Neural progenitor cell (in vitro differentiated cells): ENCODE measurements at regions not wholly inside any gene's neighbourhood (a gene's known extent, or its start where the extent isn't known, plus 50 kb on each side); places are given as distances from the start of the nearest gene placed in this dataset.
A peak's percentile ranks its signal among the peaks of the same experiment; 100 is the strongest.
"Not testable (repeated sequence)": the region's sequence is repeated elsewhere in the genome, so short reads cannot be mapped to it uniquely, and the experiment has no call there.

Experiments used
- DNase-seq: peaks from one replicate; pipeline ENCODE4 v3.0.0-alpha.2; 2016; ENCODE audit warnings: low spot score
- H2AFZ ChIP-seq: fragments of 200-600 bp; sonication (generic); replicated peaks from 2 replicates; pipeline ENCODE4 v1.6.1; 2016; ENCODE audit warnings: antibody characterized with exemption
- H3F3A ChIP-seq: fragments of 200-600 bp; sonication (generic); 2 replicates; pipeline ENCODE4 v1.6.1; 2016; ENCODE audit warnings: antibody characterized with exemption, low read depth
- H3K27ac ChIP-seq: fragments of 200-600 bp; sonication (generic); 2 replicates; pipeline ENCODE4 v1.5.1; 2016; ENCODE audit warnings: mild to moderate bottlenecking
- H3K27me3 ChIP-seq: fragments of 200-600 bp; sonication (generic); 2 replicates; pipeline ENCODE4 v1.6.1; 2016; ENCODE audit warnings: mild to moderate bottlenecking, moderate library complexity
- H3K36me3 ChIP-seq: fragments of 200-600 bp; sonication (generic); 2 replicates; pipeline ENCODE4 v1.5.1; 2016
- H3K4me1 ChIP-seq: fragments of 200-600 bp; sonication (generic); 2 replicates; pipeline ENCODE4 v1.6.1; 2016; ENCODE audit warnings: mixed run types
- H3K4me2 ChIP-seq: fragments of 200-600 bp; sonication (generic); 2 replicates; pipeline ENCODE4 v1.6.1; 2016
- H3K4me3 ChIP-seq: fragments of 200-600 bp; sonication (generic); 2 replicates; pipeline ENCODE4 v1.5.1; 2016
- H3K79me2 ChIP-seq: fragments of 200-600 bp; sonication (generic); 2 replicates; pipeline ENCODE4 v1.6.1; 2016; ENCODE audit warnings: low read depth
- H3K9ac ChIP-seq: fragments of 200-600 bp; sonication (generic); 2 replicates; pipeline ENCODE4 v1.6.1; 2016
- H3K9me3 ChIP-seq: fragments of 200-600 bp; sonication (generic); 2 replicates; pipeline ENCODE4 v1.5.1; 2016; ENCODE audit warnings: low read depth
- H4K20me1 ChIP-seq: fragments of 200-600 bp; sonication (generic); 2 replicates; pipeline ENCODE4 v1.6.1; 2016; ENCODE audit warnings: low read depth
- H3K27ac Mint-ChIP-seq: 3 replicates; pipeline ENCODE4 v1.8.0; 2021; ENCODE audit warnings: mixed read lengths
- H3K27me3 Mint-ChIP-seq: 2 replicates; pipeline ENCODE4 v1.8.0; 2022; ENCODE audit warnings: low read depth, mild to moderate bottlenecking, inconsistent platforms, moderate library complexity, mixed read lengths; ENCODE audit not compliant: insufficient read depth
- H3K36me3 Mint-ChIP-seq: 3 replicates; pipeline ENCODE4 v1.8.0; 2021; ENCODE audit warnings: mixed read lengths
- H3K4me1 Mint-ChIP-seq: 3 replicates; pipeline ENCODE4 v1.8.0; 2021; ENCODE audit warnings: mixed read lengths
- H3K4me3 Mint-ChIP-seq: 3 replicates; pipeline ENCODE4 v1.8.0; 2021; ENCODE audit warnings: mild to moderate bottlenecking, moderate library complexity, mixed read lengths
- H3K9me3 Mint-ChIP-seq: 3 replicates; pipeline ENCODE4 v1.8.0; 2020; ENCODE audit warnings: mixed read lengths
- CTCF ChIP-seq: fragments of 200-600 bp; sonication (generic); IDR thresholded peaks from 2 replicates; pipeline ENCODE4 v1.5.1; 2017; ENCODE audit warnings: antibody characterized with exemption, mild to moderate bottlenecking
- EZH2 ChIP-seq: fragments of 200-600 bp; sonication (generic); IDR thresholded peaks from 2 replicates; pipeline ENCODE4 v1.6.1; 2017; ENCODE audit warnings: antibody characterized with exemption, mild to moderate bottlenecking, moderate library complexity
- EZH2phosphoT487 ChIP-seq: fragments of 200-600 bp; sonication (generic); IDR thresholded peaks from 2 replicates; pipeline ENCODE4 v1.6.1; 2017; ENCODE audit warnings: antibody characterized with exemption

- Histone ChIP-seq H4K20me1 (no peaks in the 10 kb centered on the region), H3K4me2 (no peak overlapping the region), H2AFZ (no peak overlapping the region), H3K4me3 (no peak overlapping the region), H3K79me2 (no peaks in the 10 kb centered on the region), H3F3A (no peaks in the 10 kb centered on the region), H3K27ac (no peak overlapping the region), H3K9ac (no peak overlapping the region), H3K9me3 (no peaks in the 10 kb centered on the region), H3K4me1 (peaks cover 12% of the 10 kb centered on the region), H3K27me3 (no peaks in the 10 kb centered on the region), H3K36me3 (no peaks in the 10 kb centered on the region)
- DNase-seq: peak; percentile 71
- Mint-ChIP-seq H3K4me1 (peaks cover 8% of the 10 kb centered on the region), H3K27me3 (peaks cover 2% of the 10 kb centered on the region), H3K4me3 (no peak overlapping the region), H3K27ac (no peak overlapping the region), H3K9me3 (no peaks in the 10 kb centered on the region), H3K36me3 (no peaks in the 10 kb centered on the region)
- TF ChIP-seq EZH2: no peak
- TF ChIP-seq CTCF: no peak
- TF ChIP-seq EZH2phosphoT487: no peak
Observed at GRCh38 chr19:28103921-28104320, 1109.0 kb downstream of the UQCRFS1 start.

GRCh38 chr19:28084659-28085157 lies 1128.2 kb downstream of the UQCRFS1 start:
- not testable (repeated sequence) for H4K20me1 ChIP-seq, H3K4me1 ChIP-seq, H3F3A ChIP-seq, H3K36me3 Mint-ChIP-seq, H3K4me2 ChIP-seq, H3K27ac Mint-ChIP-seq, H3K27me3 Mint-ChIP-seq, H3K9ac ChIP-seq, H3K27ac ChIP-seq, H3K79me2 ChIP-seq, H3K27me3 ChIP-seq, H3K9me3 ChIP-seq, DNase-seq, H3K36me3 ChIP-seq, H3K4me1 Mint-ChIP-seq, H2AFZ ChIP-seq, H3K4me3 Mint-ChIP-seq, H3K4me3 ChIP-seq
- peaks cover 13% of the 10 kb centered on the region for H3K9me3 Mint-ChIP-seq

- no peaks in the 10 kb centered on the region for H3K4me1 ChIP-seq
- no peak overlapping the region for H3K9ac ChIP-seq
- no peak for DNase-seq
- TF ChIP-seq EZH2 (no peak), EZH2phosphoT487 (no peak), CTCF (no peak)
- no peaks in the 10 kb centered on the region for H4K20me1 ChIP-seq
- no peak overlapping the region for H3K27ac ChIP-seq
- Mint-ChIP-seq H3K27ac (no peak overlapping the region), H3K36me3 (no peaks in the 10 kb centered on the region), H3K9me3 (no peaks in the 10 kb centered on the region), H3K4me3 (no peak overlapping the region), H3K4me1 (no peaks in the 10 kb centered on the region), H3K27me3 (no peaks in the 10 kb centered on the region)
- H3K79me2 ChIP-seq: no peaks in the 10 kb centered on the region
- H3K36me3 ChIP-seq: no peaks in the 10 kb centered on the region
- H3F3A ChIP-seq: no peaks in the 10 kb centered on the region
- H3K27me3 ChIP-seq: no peaks in the 10 kb centered on the region
- no peaks in the 10 kb centered on the region for H3K9me3 ChIP-seq
- H2AFZ ChIP-seq: no peak overlapping the region
- no peak overlapping the region for H3K4me3 ChIP-seq
- H3K4me2 ChIP-seq: no peak overlapping the region
Observed at GRCh38 chr19:28076628-28077027, 1136.3 kb downstream of the UQCRFS1 start.

- TF ChIP-seq CTCF (no peak), EZH2phosphoT487 (no peak), EZH2 (no peak)
Observed at GRCh38 chr19:28075229-28075628, 1137.7 kb downstream of the UQCRFS1 start.

More at GRCh38 chr19:28075229-28075628, 1137.7 kb downstream of the UQCRFS1 start:
- H3K4me2 ChIP-seq: no peak overlapping the region
- no peaks in the 10 kb centered on the region for H3K27me3 Mint-ChIP-seq
- no peaks in the 10 kb centered on the region for H4K20me1 ChIP-seq
- no peak overlapping the region for H3K27ac ChIP-seq
- H3K79me2 ChIP-seq: no peaks in the 10 kb centered on the region
- no peaks in the 10 kb centered on the region for H3K27me3 ChIP-seq
- H3K36me3 Mint-ChIP-seq: no peaks in the 10 kb centered on the region
- no peak overlapping the region for H3K4me3 Mint-ChIP-seq
- H3K4me3 ChIP-seq: no peak overlapping the region
- no peak overlapping the region for H2AFZ ChIP-seq
- H3K4me1 Mint-ChIP-seq: no peaks in the 10 kb centered on the region
- H3F3A ChIP-seq: no peaks in the 10 kb centered on the region
- H3K9me3 ChIP-seq: no peaks in the 10 kb centered on the region
- H3K27ac Mint-ChIP-seq: no peak overlapping the region
- H3K36me3 ChIP-seq: no peaks in the 10 kb centered on the region
- H3K4me1 ChIP-seq: no peaks in the 10 kb centered on the region
- no peak overlapping the region for H3K9ac ChIP-seq
- no peak for DNase-seq
- H3K9me3 Mint-ChIP-seq: no peaks in the 10 kb centered on the region
